Immature natural killer cell (primary cell): ENCODE measurements at regions not wholly inside any gene's neighbourhood (a gene's known extent, or its start where the extent isn't known, plus 50 kb on each side); places are given as distances from the start of the nearest gene placed in this dataset.

Source experiments
- DNase-seq, 3 donors: peaks; one replicate each; pipeline ENCODE4 v3.0.0; 2022; ENCODE audit warnings: mixed read lengths in 1 of 3
- H3K27ac Mint-ChIP-seq, 6 donors: one replicate each; pipeline ENCODE4 v1.8.0; 2020; ENCODE audit warnings: mixed read lengths in 6 of 6, mild to moderate bottlenecking in 5 of 6, inconsistent platforms in 4 of 6, moderate library complexity in 3 of 6
- H3K27me3 Mint-ChIP-seq, 3 donors: one replicate each; pipeline ENCODE4 v1.8.0; 2020 to 2021; ENCODE audit warnings: low read depth in 3 of 3, mild to moderate bottlenecking in 3 of 3, mixed read lengths in 3 of 3, moderate library complexity in 3 of 3, inconsistent platforms in 1 of 3
- H3K36me3 Mint-ChIP-seq, 3 donors: one replicate each; pipeline ENCODE4 v1.8.0; 2020; ENCODE audit warnings: mixed read lengths in 3 of 3, inconsistent platforms in 2 of 3, mild to moderate bottlenecking in 2 of 3
- H3K4me1 Mint-ChIP-seq, 2 donors: one replicate each; pipeline ENCODE4 v1.8.0; 2020; ENCODE audit warnings: inconsistent platforms in 2 of 2, mild to moderate bottlenecking in 2 of 2, mixed read lengths in 2 of 2, moderate library complexity in 1 of 2
- H3K4me3 Mint-ChIP-seq, 5 donors: one replicate each; pipeline ENCODE4 v1.8.0; 2020; ENCODE audit warnings: mild to moderate bottlenecking in 5 of 5, mixed read lengths in 5 of 5, inconsistent platforms in 3 of 5, moderate library complexity in 3 of 5
- H3K9me3 Mint-ChIP-seq, 6 donors: one replicate each; pipeline ENCODE4 v1.8.0; 2020; ENCODE audit warnings: mild to moderate bottlenecking in 6 of 6, mixed read lengths in 6 of 6, inconsistent platforms in 4 of 6, moderate library complexity in 3 of 6

DNA sequence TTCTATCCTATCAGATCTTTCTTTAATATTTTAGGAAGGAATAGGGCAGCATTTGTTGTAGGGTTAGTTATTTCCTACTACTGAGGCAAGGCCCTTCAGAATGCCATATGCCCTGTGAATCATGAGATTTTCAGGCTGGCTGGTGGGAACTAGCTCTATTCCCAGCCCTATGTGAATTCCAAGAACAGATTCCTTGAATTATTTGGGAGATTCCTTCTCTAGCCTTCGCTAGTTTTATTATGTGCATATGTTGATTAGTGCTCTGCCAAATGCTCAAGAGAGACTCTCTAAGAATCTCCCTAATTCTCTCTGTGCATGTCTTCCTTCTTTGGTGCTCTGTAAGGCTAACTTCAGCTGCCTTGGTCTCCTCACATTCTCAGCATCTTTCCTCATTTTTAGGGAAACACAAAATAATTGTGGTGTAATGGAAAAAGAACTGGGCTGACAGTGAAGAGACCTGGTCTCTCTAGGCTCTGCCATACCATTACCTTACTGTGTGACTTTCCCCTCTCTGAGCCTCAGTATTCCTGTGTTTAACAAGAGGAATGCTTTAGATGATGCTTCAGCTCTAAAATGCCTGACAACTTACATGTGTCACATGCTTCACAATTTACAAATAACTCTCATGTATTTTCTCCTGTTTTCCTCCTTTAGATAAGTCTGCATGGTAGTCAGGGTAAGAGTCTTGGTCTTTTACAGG is 79.7 kb downstream of the VMA21 start:
- Mint-ChIP-seq H3K27me3 (peaks cover 0 to under 1% (median 0%) of the 10 kb centered on the region in 3 donors), H3K4me3 (no peak overlapping the region), H3K27ac (no peak overlapping the region), H3K36me3 (peaks cover 0 to 5% (median 0%) of the 10 kb centered on the region in 3 donors), H3K9me3 (no peaks in the 10 kb centered on the region), H3K4me1 (no peaks in the 10 kb centered on the region)
- DNase-seq = no peak

DNA sequence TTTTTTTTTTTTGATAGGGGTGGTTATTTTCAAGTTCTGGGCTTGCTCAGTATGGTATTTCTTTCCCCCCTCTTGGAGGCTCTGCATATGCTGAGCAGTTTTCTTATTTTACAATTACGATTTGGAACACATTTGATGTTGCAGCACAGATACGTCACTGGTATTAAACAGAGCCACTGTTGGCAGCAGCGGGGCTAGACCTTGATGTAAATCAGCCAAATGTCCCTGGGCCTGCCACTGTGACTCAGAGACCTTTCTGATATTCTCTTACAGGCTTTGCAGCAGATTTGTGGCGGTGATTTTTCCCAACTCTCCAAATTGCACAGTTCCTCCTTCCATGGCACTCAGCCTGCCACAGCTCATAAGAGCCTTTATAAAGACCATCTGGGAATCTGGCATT is 81.1 kb downstream of the VMA21 start:
- Mint-ChIP-seq H3K4me1 (no peaks in the 10 kb centered on the region), H3K36me3 (peaks cover 0 to 5% (median 0%) of the 10 kb centered on the region in 3 donors), H3K27ac (no peak overlapping the region), H3K4me3 (no peak overlapping the region), H3K9me3 (no peaks in the 10 kb centered on the region), H3K27me3 (peaks cover 0 to 2% (median 0%) of the 10 kb centered on the region in 3 donors)
- no peak for DNase-seq

DNA sequence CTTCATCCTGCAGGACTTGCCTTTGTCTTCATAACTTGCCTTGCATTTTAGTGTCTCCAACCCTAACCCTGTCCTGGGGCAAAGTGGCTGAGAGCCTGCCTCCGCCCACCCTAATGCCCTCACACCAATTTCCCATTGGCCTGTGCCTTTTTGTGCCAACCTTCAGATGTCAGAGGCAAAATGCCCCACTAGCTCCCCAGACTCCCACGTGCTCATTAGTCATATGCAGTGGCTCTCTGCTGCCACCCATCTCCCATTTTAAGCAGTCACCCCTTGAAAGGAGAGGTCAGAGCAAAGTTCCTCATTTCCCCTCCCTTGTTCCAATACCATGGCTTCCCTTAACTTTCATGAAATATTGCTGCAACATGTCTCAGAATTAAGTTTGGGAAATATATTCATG is 74.8 kb upstream of the PASD1 start:
- no peaks in the 10 kb centered on the region for H3K9me3 Mint-ChIP-seq
- no peak overlapping the region for H3K4me3 Mint-ChIP-seq
- no peaks in the 10 kb centered on the region for H3K36me3 Mint-ChIP-seq
- H3K27ac Mint-ChIP-seq = no peak overlapping the region
- no peaks in the 10 kb centered on the region for H3K4me1 Mint-ChIP-seq
- peak in 2 of 3 donors; percentile 19 to 23 for DNase-seq
- peaks cover 0 to 3% (median 2%) of the 10 kb centered on the region in 3 donors for H3K27me3 Mint-ChIP-seq

DNA sequence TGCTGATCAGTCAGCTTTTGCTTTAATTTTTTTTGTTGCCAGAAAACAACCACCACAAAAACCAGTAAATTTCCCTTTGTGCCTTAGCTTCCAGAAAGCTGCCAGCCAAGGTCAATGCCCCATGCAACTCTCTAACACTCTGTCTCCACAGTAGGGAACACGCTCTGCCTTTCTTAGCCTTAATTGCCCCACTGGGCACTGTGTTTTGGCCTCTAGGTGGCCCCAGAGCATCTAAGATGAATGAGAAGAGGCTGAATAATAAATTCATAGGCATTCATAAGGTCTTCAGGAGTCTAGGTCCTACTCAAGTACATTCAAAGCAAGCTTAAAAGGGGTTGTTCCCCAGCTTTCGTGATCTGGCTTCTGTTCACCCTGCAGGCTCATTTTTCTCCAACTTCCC is 57.7 kb upstream of the PASD1 start:
- peaks cover 2 to 12% (median 5%) of the 10 kb centered on the region in 3 donors for H3K27me3 Mint-ChIP-seq
- H3K9me3 Mint-ChIP-seq = no peaks in the 10 kb centered on the region
- no peak for DNase-seq
- H3K36me3 Mint-ChIP-seq = no peaks in the 10 kb centered on the region
- no peaks in the 10 kb centered on the region for H3K4me1 Mint-ChIP-seq
- H3K4me3 Mint-ChIP-seq = no peak overlapping the region
- H3K27ac Mint-ChIP-seq = no peak overlapping the region

DNA sequence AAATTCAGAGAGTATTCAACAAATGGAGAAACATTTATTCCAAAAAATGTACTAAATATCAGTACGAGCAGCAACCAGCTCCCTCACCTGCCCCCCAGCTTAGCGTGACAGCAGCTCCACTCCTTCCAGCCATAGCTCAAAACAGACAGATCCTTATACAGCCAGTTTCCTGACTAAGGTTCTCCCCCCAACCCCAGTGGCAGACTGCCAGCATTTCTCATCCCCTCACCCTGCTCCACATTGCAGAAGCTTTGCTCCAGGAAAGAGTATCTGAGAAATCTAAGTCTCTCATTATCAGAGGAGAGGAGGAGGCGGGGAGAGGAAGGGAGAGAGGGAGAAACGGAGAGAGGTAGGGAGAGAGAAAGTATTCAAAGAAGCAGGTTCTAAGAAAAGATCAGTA is 53.3 kb upstream of the PASD1 start:
- Mint-ChIP-seq H3K36me3 (no peaks in the 10 kb centered on the region), H3K4me1 (no peaks in the 10 kb centered on the region), H3K27me3 (peaks cover 0 to 8% (median 2%) of the 10 kb centered on the region in 3 donors), H3K4me3 (no peak overlapping the region), H3K27ac (no peak overlapping the region), H3K9me3 (no peaks in the 10 kb centered on the region)
- DNase-seq = no peak

DNA sequence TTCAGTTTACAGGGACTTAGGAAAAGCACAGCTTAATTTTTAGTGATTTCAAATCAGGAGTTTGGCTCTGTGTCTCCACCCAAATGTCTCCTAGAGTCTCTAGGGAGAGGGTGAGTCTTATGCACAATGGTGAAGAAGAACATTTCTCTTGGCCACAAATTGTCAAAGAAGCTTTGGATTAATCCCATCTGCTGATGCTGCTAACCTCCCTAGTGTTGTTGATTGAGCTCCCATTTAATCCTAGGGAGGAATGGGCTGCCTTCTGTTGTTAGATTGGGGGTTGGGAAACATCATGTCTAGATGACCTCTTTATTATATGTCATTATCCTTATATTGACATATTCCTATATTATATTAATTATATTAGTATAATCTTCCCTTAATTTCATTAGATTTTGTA is 50.0 kb upstream of the PASD1 start:
- H3K4me3 Mint-ChIP-seq = no peak overlapping the region
- H3K9me3 Mint-ChIP-seq = peaks cover 0 to 1% (median 0%) of the 10 kb centered on the region in 6 donors
- DNase-seq = no peak
- peaks cover 0 to 8% (median 3%) of the 10 kb centered on the region in 3 donors for H3K27me3 Mint-ChIP-seq
- H3K27ac Mint-ChIP-seq = no peak overlapping the region
- H3K4me1 Mint-ChIP-seq = no peaks in the 10 kb centered on the region
- H3K36me3 Mint-ChIP-seq = no peaks in the 10 kb centered on the region
